HG02885 (cell line): ENCODE measurements at regions not wholly inside any gene's neighbourhood (a gene's known extent, or its start where the extent isn't known, plus 50 kb on each side); places are given as distances from the start of the nearest gene placed in this dataset.

ENCODE experiments used
- ATAC-seq: cut with Tn5 transposase; IDR thresholded peaks from one replicate; pipeline ENCODE4 v1.9.1; 2021; ENCODE audit warnings: mild to moderate bottlenecking; ENCODE audit not compliant: unreplicated experiment, poor library complexity

- ATAC-seq = no peak
Observed at GRCh38 chr7:47024991-47025390, 556.9 kb downstream of the TNS3 start.

GRCh38 chr7:47008461-47008860 lies 573.5 kb downstream of the TNS3 start:
- no peak for ATAC-seq

- no peak for ATAC-seq
Observed at GRCh38 chr7:47007471-47007870, 574.4 kb downstream of the TNS3 start.

GRCh38 chr7:47000561-47000960 lies 581.4 kb downstream of the TNS3 start:
- ATAC-seq = no peak

- ATAC-seq = no peak
Observed at GRCh38 chr7:46999866-47000265, 582.0 kb downstream of the TNS3 start.

GRCh38 chr7:46996972-46997371 lies 584.9 kb downstream of the TNS3 start:
- no peak for ATAC-seq

GRCh38 chr7:46993396-46993795 lies 588.5 kb downstream of the TNS3 start:
- ATAC-seq = no peak

- no peak for ATAC-seq
Observed at GRCh38 chr7:46990761-46991160, 591.1 kb downstream of the TNS3 start.

- no peak for ATAC-seq
Observed at GRCh38 chr7:46989247-46989646, 592.7 kb downstream of the TNS3 start.

- no peak for ATAC-seq
Observed at GRCh38 chr7:46982928-46983327, 599.0 kb downstream of the TNS3 start.

- ATAC-seq = no peak
Observed at GRCh38 chr7:46979439-46979838, 602.5 kb downstream of the TNS3 start.

GRCh38 chr7:46975493-46975892 lies 606.4 kb downstream of the TNS3 start:
- ATAC-seq = no peak

- ATAC-seq = no peak
Observed at GRCh38 chr7:46972205-46972604, 609.7 kb downstream of the TNS3 start.

- ATAC-seq = no peak
Observed at GRCh38 chr7:46970476-46970875, 611.4 kb downstream of the TNS3 start.

GRCh38 chr7:46970131-46970430 lies 611.8 kb downstream of the TNS3 start:
- no peak for ATAC-seq

GRCh38 chr7:46969303-46970130 lies 612.4 kb downstream of the TNS3 start:
- no peak for ATAC-seq

- ATAC-seq = no peak
Observed at GRCh38 chr7:46968003-46968402, 613.9 kb downstream of the TNS3 start.

GRCh38 chr7:46963719-46964118 lies 618.2 kb downstream of the TNS3 start:
- no peak for ATAC-seq

GRCh38 chr7:46960970-46961369 lies 620.9 kb downstream of the TNS3 start:
- no peak for ATAC-seq

GRCh38 chr7:46957195-46957594 lies 624.7 kb downstream of the TNS3 start:
- ATAC-seq = no peak

GRCh38 chr7:46955531-46955930 lies 626.4 kb downstream of the TNS3 start:
- no peak for ATAC-seq

GRCh38 chr7:46954181-46954580 lies 627.7 kb downstream of the TNS3 start:
- ATAC-seq = no peak

- no peak for ATAC-seq
Observed at GRCh38 chr7:46953008-46953407, 628.9 kb downstream of the TNS3 start.
